Astrocyte of the hippocampus (primary cell): ENCODE measurements at regions not wholly inside any gene's neighbourhood (a gene's known extent, or its start where the extent isn't known, plus 50 kb on each side); places are given as distances from the start of the nearest gene placed in this dataset.
"Not testable (repeated sequence)": the region's sequence is repeated elsewhere in the genome, so short reads cannot be mapped to it uniquely, and the experiment has no call there.

ENCODE experiments used
- DNase-seq: peaks from one replicate; pipeline ENCODE4 v3.0.0; 2011; ENCODE audit warnings: low read depth, low spot score

- DNase-seq, result peak; percentile 90
These were observed 97.7 kb upstream of the SLC25A33 start for GRCh38 chr1:9441451-9442133.

GRCh38 chr1:9442278-9442846 lies 96.9 kb upstream of the SLC25A33 start:
- peak; percentile 65 for DNase-seq

- no peak for DNase-seq
These were observed 96.3 kb upstream of the SLC25A33 start for GRCh38 chr1:9442986-9443385.

GRCh38 chr1:9443913-9444445 lies 95.3 kb upstream of the SLC25A33 start:
- peak; percentile 56 for DNase-seq

GRCh38 chr1:9444532-9444931 lies 94.7 kb upstream of the SLC25A33 start:
- DNase-seq, result no peak

- DNase-seq, result not testable (repeated sequence)
These were observed 94.2 kb upstream of the SLC25A33 start for GRCh38 chr1:9445081-9445480.

- DNase-seq, result no peak
These were observed 91.9 kb upstream of the SLC25A33 start for GRCh38 chr1:9447215-9447960.

GRCh38 chr1:9448132-9449109 lies 90.8 kb upstream of the SLC25A33 start:
- DNase-seq, result no peak

- peak; percentile 66 for DNase-seq
These were observed 90.1 kb upstream of the SLC25A33 start for GRCh38 chr1:9449110-9449627.

- no peak for DNase-seq
These were observed 89.1 kb upstream of the SLC25A33 start for GRCh38 chr1:9449976-9450696.

GRCh38 chr1:9451081-9451480 lies 88.2 kb upstream of the SLC25A33 start:
- no peak for DNase-seq

- no peak for DNase-seq
These were observed 86.6 kb upstream of the SLC25A33 start for GRCh38 chr1:9452516-9453140.

- DNase-seq, result no peak
These were observed 85.9 kb upstream of the SLC25A33 start for GRCh38 chr1:9453375-9453774.

GRCh38 chr1:9453779-9454418 lies 85.4 kb upstream of the SLC25A33 start:
- no peak for DNase-seq

GRCh38 chr1:9454494-9455066 lies 84.7 kb upstream of the SLC25A33 start:
- no peak for DNase-seq

GRCh38 chr1:9455487-9456234 lies 83.6 kb upstream of the SLC25A33 start:
- peak; percentile 80 for DNase-seq

GRCh38 chr1:9456833-9457232 lies 82.4 kb upstream of the SLC25A33 start:
- DNase-seq, result no peak

- DNase-seq, result no peak
These were observed 79.4 kb upstream of the SLC25A33 start for GRCh38 chr1:9459816-9460407.
